ENCODE measurements at regions not wholly inside any gene's neighbourhood (a gene's known extent, or its start where the extent isn't known, plus 50 kb on each side); places are given as distances from the start of the nearest gene placed in this dataset.

- FAIRE-seq, result no peak
- DNase-seq (ENCODE audit: low spot score), result no peak
Measured at GRCh38 chr11:11177156-11177808, 175.8 kb downstream of the CSNK2A3 start.

- FAIRE-seq (no peak), DNase-seq (ENCODE audit: low spot score) (no peak)
Measured at GRCh38 chr11:11173316-11174025, 179.6 kb downstream of the CSNK2A3 start.

GRCh38 chr11:11171854-11172253 is 181.2 kb downstream of the CSNK2A3 start:
- DNase-seq (ENCODE audit: low spot score) (no peak), FAIRE-seq (no peak)

- FAIRE-seq (no peak), DNase-seq (ENCODE audit: low spot score) (no peak)
Measured at GRCh38 chr11:11171285-11171684, 181.8 kb downstream of the CSNK2A3 start.

GRCh38 chr11:11170352-11171084 is 182.5 kb downstream of the CSNK2A3 start:
- no peak for FAIRE-seq
- DNase-seq (ENCODE audit: low spot score), result no peak

GRCh38 chr11:11169715-11170351 is 183.2 kb downstream of the CSNK2A3 start:
- FAIRE-seq (no peak), DNase-seq (ENCODE audit: low spot score) (no peak)

GRCh38 chr11:11167806-11168205 is 185.2 kb downstream of the CSNK2A3 start:
- DNase-seq (ENCODE audit: low spot score) (no peak), FAIRE-seq (no peak)

GRCh38 chr11:11164334-11164690 is 188.7 kb downstream of the CSNK2A3 start:
- FAIRE-seq, result no peak
- DNase-seq (ENCODE audit: low spot score), result no peak

GRCh38 chr11:11163669-11164333 is 189.2 kb downstream of the CSNK2A3 start:
- FAIRE-seq, result no peak

GRCh38 chr11:11163236-11163635 is 189.8 kb downstream of the CSNK2A3 start:
- DNase-seq (ENCODE audit: low spot score) (no peak), FAIRE-seq (no peak)

More at GRCh38 chr11:11163669-11164333, 189.2 kb downstream of the CSNK2A3 start:
- DNase-seq (ENCODE audit: low spot score), result no peak

- no peak for DNase-seq (ENCODE audit: low spot score)
- FAIRE-seq, result no peak
Measured at GRCh38 chr11:11157185-11157584, 195.9 kb downstream of the CSNK2A3 start.

GRCh38 chr11:11155962-11156815 is 196.9 kb downstream of the CSNK2A3 start:
- DNase-seq (ENCODE audit: low spot score), result no peak
- no peak for FAIRE-seq

- DNase-seq (ENCODE audit: low spot score), result no peak
- no peak for FAIRE-seq
Measured at GRCh38 chr11:11152877-11153276, 200.2 kb downstream of the CSNK2A3 start.

- FAIRE-seq (no peak), DNase-seq (ENCODE audit: low spot score) (no peak)
Measured at GRCh38 chr11:11149671-11150459, 203.2 kb downstream of the CSNK2A3 start.

- no peak for FAIRE-seq
- DNase-seq (ENCODE audit: low spot score), result no peak
Measured at GRCh38 chr11:11148596-11148995, 204.5 kb downstream of the CSNK2A3 start.

- FAIRE-seq (no peak), DNase-seq (ENCODE audit: low spot score) (peak; percentile 13)
Measured at GRCh38 chr11:11148104-11148509, 204.9 kb downstream of the CSNK2A3 start.

GRCh38 chr11:11146830-11147229 is 206.2 kb downstream of the CSNK2A3 start:
- DNase-seq (ENCODE audit: low spot score), result no peak
- no peak for FAIRE-seq

- FAIRE-seq (no peak), DNase-seq (ENCODE audit: low spot score) (no peak)
Measured at GRCh38 chr11:11143849-11144248, 209.2 kb downstream of the CSNK2A3 start.

- no peak for FAIRE-seq
Measured at GRCh38 chr11:11142430-11142829, 210.6 kb downstream of the CSNK2A3 start.

GRCh38 chr11:11141065-11141464 is 212.0 kb downstream of the CSNK2A3 start:
- FAIRE-seq, result no peak
- no peak for DNase-seq (ENCODE audit: low spot score)

More at GRCh38 chr11:11142430-11142829, 210.6 kb downstream of the CSNK2A3 start:
- no peak for DNase-seq (ENCODE audit: low spot score)
